Osteoblast (primary cell): ENCODE measurements at regions not wholly inside any gene's neighbourhood (a gene's known extent, or its start where the extent isn't known, plus 50 kb on each side); places are given as distances from the start of the nearest gene placed in this dataset.
"Not testable (repeated sequence)": the region's sequence is repeated elsewhere in the genome, so short reads cannot be mapped to it uniquely, and the experiment has no call there.

Experiments used
- DNase-seq: peaks from one replicate; pipeline ENCODE4 v3.0.0; 2011; ENCODE audit warnings: low spot score, mixed read lengths; ENCODE audit not compliant: insufficient read length; ENCODE audit errors: missing footprints
- H2AFZ ChIP-seq: 2 replicates; pipeline ENCODE4 v1.6.0; 2011; ENCODE audit warnings: mild to moderate bottlenecking, low read length
- H3K27ac ChIP-seq: 2 replicates; pipeline ENCODE4 v1.5.1; 2011; ENCODE audit warnings: mild to moderate bottlenecking, low read depth, low read length, moderate library complexity
- H3K27me3 ChIP-seq: 2 replicates; pipeline ENCODE4 v1.6.0; 2012; ENCODE audit warnings: mild to moderate bottlenecking, control low read depth, inconsistent platforms, low read length, moderate library complexity; ENCODE audit not compliant: insufficient read depth
- H3K36me3 ChIP-seq: 2 replicates; pipeline ENCODE4 v1.5.1; 2011; ENCODE audit warnings: mild to moderate bottlenecking, low read length, control low read depth, moderate library complexity; ENCODE audit not compliant: insufficient read depth
- H3K4me1 ChIP-seq: 2 replicates; pipeline ENCODE4 v1.5.1; 2011; ENCODE audit warnings: mild to moderate bottlenecking, low read length, control low read depth, moderate library complexity; ENCODE audit not compliant: insufficient read depth
- H3K4me2 ChIP-seq: 2 replicates; pipeline ENCODE4 v1.6.0; 2011; ENCODE audit warnings: mild to moderate bottlenecking, low read length; ENCODE audit not compliant: insufficient read depth
- H3K4me3 ChIP-seq: fragments of 200-600 bp; sonication (generic); 3 replicates; pipeline ENCODE4 v1.5.1; 2012; ENCODE audit warnings: mild to moderate bottlenecking, low read length, inconsistent platforms; ENCODE audit not compliant: insufficient read depth
- H3K79me2 ChIP-seq: 2 replicates; pipeline ENCODE4 v1.6.0; 2012; ENCODE audit warnings: mild to moderate bottlenecking, low read length, control low read depth, inconsistent platforms; ENCODE audit not compliant: insufficient read depth
- H3K9me3 ChIP-seq: 2 replicates; pipeline ENCODE4 v1.5.1; 2011; ENCODE audit warnings: low read depth, low read length, control low read depth
- H4K20me1 ChIP-seq: 2 replicates; pipeline ENCODE4 v1.6.0; 2012; ENCODE audit warnings: mild to moderate bottlenecking, low read length, control low read depth; ENCODE audit not compliant: insufficient read depth
- TF ChIP-seq, protein P1 (sequence below): IDR thresholded peaks from 2 replicates; pipeline ENCODE4 v1.5.1; 2011; ENCODE audit warnings: mild to moderate bottlenecking, low read depth, low read length, moderate library complexity; ENCODE audit errors: extremely low read depth

DNA sequence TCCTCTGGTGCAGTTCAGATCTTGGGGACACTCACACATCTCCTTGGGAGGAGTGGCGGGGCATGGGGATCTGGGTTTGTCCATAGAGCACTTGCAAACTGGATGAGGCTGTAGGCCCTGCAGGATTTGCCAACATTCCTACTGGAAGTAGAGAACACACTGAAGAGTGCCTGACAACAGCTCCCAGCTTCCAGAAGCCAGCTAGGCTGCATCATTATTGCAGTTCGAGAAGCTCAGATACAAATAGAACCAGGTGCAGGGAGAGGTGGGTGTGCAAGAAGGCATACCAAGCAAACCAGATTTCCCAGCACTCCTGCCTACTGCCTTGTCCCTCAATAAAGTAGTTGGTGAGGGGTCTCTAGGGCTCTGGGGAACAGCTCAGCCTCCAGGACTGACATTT lies 52.5 kb downstream of the RHOB start:
- DNase-seq = no peak
- Histone ChIP-seq H4K20me1 (no peaks in the 10 kb centered on the region), H3K4me2 (no peak overlapping the region), H3K27me3 (no peaks in the 10 kb centered on the region), H3K27ac (no peak overlapping the region), H2AFZ (no peak overlapping the region), H3K79me2 (no peaks in the 10 kb centered on the region), H3K36me3 (no peaks in the 10 kb centered on the region), H3K9me3 (no peaks in the 10 kb centered on the region), H3K4me1 (peaks cover 30% of the 10 kb centered on the region), H3K4me3 (no peak overlapping the region)
- TF ChIP-seq, protein P1, sequence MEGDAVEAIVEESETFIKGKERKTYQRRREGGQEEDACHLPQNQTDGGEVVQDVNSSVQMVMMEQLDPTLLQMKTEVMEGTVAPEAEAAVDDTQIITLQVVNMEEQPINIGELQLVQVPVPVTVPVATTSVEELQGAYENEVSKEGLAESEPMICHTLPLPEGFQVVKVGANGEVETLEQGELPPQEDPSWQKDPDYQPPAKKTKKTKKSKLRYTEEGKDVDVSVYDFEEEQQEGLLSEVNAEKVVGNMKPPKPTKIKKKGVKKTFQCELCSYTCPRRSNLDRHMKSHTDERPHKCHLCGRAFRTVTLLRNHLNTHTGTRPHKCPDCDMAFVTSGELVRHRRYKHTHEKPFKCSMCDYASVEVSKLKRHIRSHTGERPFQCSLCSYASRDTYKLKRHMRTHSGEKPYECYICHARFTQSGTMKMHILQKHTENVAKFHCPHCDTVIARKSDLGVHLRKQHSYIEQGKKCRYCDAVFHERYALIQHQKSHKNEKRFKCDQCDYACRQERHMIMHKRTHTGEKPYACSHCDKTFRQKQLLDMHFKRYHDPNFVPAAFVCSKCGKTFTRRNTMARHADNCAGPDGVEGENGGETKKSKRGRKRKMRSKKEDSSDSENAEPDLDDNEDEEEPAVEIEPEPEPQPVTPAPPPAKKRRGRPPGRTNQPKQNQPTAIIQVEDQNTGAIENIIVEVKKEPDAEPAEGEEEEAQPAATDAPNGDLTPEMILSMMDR = no peak

DNA sequence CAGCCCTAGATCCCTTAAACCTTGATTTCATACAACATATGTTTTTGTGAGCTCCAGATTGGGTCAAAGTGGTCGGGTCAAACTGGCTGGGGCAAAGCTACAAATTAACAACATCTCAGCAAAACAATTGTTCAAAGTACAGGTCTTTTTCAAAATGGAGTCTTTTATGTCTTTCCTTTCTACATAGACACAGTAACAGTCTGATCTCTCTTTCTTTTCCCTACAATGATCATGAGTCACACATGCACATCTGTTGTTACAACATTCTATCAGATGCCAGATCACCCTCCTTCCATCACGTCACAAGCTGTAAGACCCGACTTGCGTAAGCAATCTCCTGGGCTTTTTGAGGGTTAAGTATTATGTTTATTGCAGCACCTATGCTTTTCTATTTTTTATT lies 55.1 kb downstream of the RHOB start:
- TF ChIP-seq, protein P1 = no peak
- Histone ChIP-seq H3K4me2 (no peak overlapping the region), H2AFZ (no peak overlapping the region), H3K4me1 (peaks cover 14% of the 10 kb centered on the region), H3K9me3 (no peaks in the 10 kb centered on the region), H4K20me1 (no peaks in the 10 kb centered on the region), H3K4me3 (no peak overlapping the region), H3K27ac (peak overlapping the region; percentile 78), H3K27me3 (no peaks in the 10 kb centered on the region), H3K36me3 (no peaks in the 10 kb centered on the region), H3K79me2 (no peaks in the 10 kb centered on the region)
- DNase-seq = peak; percentile 70

DNA sequence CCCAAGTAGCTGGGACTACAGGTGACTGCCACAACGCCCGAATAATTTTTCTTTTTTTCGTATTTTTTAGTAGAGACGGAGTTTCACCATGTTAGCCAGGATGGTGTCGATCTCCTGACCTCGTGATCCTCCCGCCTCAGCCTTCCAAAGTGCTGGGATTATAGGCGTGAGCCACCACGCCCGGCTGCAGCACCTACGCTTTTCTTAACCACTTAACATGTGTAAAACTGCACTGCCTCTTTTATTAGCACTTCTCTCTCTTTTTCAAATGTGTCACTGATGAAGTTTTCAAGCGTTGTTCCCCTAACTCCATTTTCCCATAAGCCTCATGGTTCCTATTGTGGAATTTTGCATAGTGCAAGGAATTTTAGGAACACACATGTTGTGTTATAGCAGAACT lies 55.6 kb downstream of the RHOB start:
- not testable (repeated sequence) for H3K27me3 ChIP-seq, H3K9me3 ChIP-seq, H3K4me2 ChIP-seq, H4K20me1 ChIP-seq, H3K4me3 ChIP-seq, H3K27ac ChIP-seq, H3K79me2 ChIP-seq, H2AFZ ChIP-seq, H3K36me3 ChIP-seq, DNase-seq
- H3K4me1 ChIP-seq = peaks cover 19% of the 10 kb centered on the region

DNA sequence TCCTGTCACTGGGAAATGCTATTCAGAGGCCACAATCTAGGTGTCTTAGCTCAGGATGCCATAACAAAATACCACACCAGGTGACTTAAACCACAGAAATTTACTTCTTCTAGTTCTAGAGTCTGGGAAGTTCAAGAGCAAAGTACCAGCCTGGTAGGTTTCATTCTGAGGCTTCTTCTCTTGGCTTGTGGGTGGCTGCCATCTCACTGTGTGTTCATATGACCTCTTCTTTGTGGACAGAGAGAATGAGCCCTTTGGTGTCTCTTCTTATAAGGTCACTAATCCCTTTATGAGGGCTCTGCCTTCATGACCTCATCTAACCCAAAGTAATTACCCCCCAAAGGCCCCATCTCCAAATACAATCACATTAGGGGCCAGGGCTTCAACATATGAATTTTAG lies 57.3 kb downstream of the RHOB start:
- Histone ChIP-seq H3K36me3 (no peaks in the 10 kb centered on the region), H3K27ac (no peak overlapping the region), H3K9me3 (no peaks in the 10 kb centered on the region), H3K4me2 (no peak overlapping the region), H3K4me1 (peaks cover 19% of the 10 kb centered on the region), H4K20me1 (no peaks in the 10 kb centered on the region), H3K27me3 (no peaks in the 10 kb centered on the region), H3K4me3 (no peak overlapping the region), H2AFZ (no peak overlapping the region), H3K79me2 (no peaks in the 10 kb centered on the region)
- TF ChIP-seq, protein P1 = no peak
- DNase-seq = no peak

DNA sequence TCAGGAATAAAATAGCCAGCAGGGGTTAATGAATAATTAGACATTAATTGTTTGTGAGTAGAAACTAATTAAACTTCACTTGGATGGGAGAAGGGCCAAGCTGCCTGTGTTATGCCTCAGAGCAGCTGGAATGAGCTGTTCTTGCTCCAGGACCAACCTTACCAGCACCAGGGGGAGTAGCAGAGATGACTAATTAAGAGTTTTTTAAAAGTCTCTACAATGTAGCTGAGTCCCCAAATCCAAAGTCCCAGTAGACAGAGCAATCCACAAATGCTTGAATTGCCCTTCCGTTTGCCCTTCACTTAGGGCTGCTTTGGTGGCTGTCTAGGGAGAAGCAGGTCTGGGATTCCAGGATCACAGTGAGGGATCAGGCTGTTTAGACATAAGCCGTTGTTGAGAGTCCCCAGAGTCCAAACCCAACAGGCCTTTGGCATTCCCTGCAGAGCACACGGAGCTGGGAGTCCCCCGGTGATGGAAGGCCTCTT lies 59.4 kb downstream of the RHOB start:
- no peaks in the 10 kb centered on the region for H3K36me3 ChIP-seq
- H4K20me1 ChIP-seq = no peaks in the 10 kb centered on the region
- H3K27ac ChIP-seq = peak overlapping the region; percentile 7
- H3K79me2 ChIP-seq = no peaks in the 10 kb centered on the region
- H3K4me2 ChIP-seq = no peak overlapping the region
- no peaks in the 10 kb centered on the region for H3K27me3 ChIP-seq
- peak; percentile 94 for DNase-seq
- peaks cover 11% of the 10 kb centered on the region for H3K4me1 ChIP-seq
- no peak overlapping the region for H3K4me3 ChIP-seq
- no peaks in the 10 kb centered on the region for H3K9me3 ChIP-seq
- TF ChIP-seq, protein P1 = peak; percentile 42
- H2AFZ ChIP-seq = no peak overlapping the region
